Activated CD4-positive, alpha-beta T cell treated with anti-CD3 and anti-CD28 coated beads, Interleukin-2, amount 10 ng/mL, durations not matched to agents 7 days and 5 days (primary cell): ENCODE measurements at regions not wholly inside any gene's neighbourhood (a gene's known extent, or its start where the extent isn't known, plus 50 kb on each side); places are given as distances from the start of the nearest gene placed in this dataset.
"Not testable (repeated sequence)": the region's sequence is repeated elsewhere in the genome, so short reads cannot be mapped to it uniquely, and the experiment has no call there.

Experiments used
- CTCF ChIA-PET: fragments of 350-600 bp; sonication (Branson Sonifier 250); formaldehyde crosslinking; loops from one replicate; lab custom pipeline; 2021; ENCODE audit warnings: antibody characterized with exemption; lab: Charles Lee
- POLR2A ChIA-PET: fragments of 350-600 bp; sonication (Branson Sonifier 250); formaldehyde crosslinking; loops from one replicate; lab custom pipeline; 2021; ENCODE audit warnings: antibody characterized with exemption; lab: Charles Lee
- DNase-seq: peaks from one replicate; pipeline ENCODE4 v3.0.0-alpha.2; 2020
- H3K27ac Mint-ChIP-seq: one replicate; pipeline ENCODE4 v1.8.0; 2021; ENCODE audit warnings: mild to moderate bottlenecking, moderate library complexity, mixed read lengths
- H3K27me3 Mint-ChIP-seq: one replicate; pipeline ENCODE4 v1.8.0; 2021; ENCODE audit warnings: mixed read lengths
- H3K36me3 Mint-ChIP-seq: one replicate; pipeline ENCODE4 v1.8.0; 2021; ENCODE audit warnings: low read depth, mixed read lengths
- H3K4me1 Mint-ChIP-seq: one replicate; pipeline ENCODE4 v1.8.0; 2021; ENCODE audit warnings: mixed read lengths
- H3K4me3 Mint-ChIP-seq: one replicate; pipeline ENCODE4 v1.8.0; 2021; ENCODE audit warnings: mild to moderate bottlenecking, moderate library complexity, mixed read lengths
- H3K9me3 Mint-ChIP-seq: one replicate; pipeline ENCODE4 v1.8.0; 2021; ENCODE audit warnings: mixed read lengths

DNA sequence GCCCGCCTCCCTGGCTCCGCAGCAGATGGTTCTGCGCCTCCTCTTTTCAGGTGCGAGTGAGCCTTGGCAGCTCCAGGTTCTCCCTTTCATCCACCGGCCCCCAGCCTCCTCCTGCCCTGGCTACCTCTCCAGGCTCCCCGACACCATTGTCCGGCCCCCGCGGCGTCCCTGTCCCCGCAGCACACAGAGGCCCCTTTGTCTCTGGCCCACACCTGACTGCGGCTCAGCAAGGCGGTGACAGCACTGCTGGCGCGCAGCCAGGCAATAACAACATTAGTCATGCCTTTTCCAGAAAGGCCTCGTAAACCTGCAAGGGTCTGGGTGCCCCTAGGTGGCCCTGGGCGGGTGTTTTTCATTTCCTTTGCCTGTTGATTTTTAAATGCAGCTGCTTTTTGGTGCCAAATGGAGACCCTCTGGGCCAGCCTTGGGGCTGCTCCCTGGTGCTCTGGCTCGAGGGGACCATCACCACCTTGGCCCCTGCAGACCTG lies 73.2 kb upstream of the MEDAG start:
- Mint-ChIP-seq H3K4me3 (no peak overlapping the region), H3K4me1 (peaks cover 15% of the 10 kb centered on the region), H3K36me3 (no peaks in the 10 kb centered on the region), H3K27ac (no peak overlapping the region), H3K27me3 (peaks cover 4% of the 10 kb centered on the region), H3K9me3 (no peaks in the 10 kb centered on the region)
- no peak for DNase-seq
- ChIA-PET POLR2A (no interaction called here), CTCF (no interaction called here)

GRCh38 chr13:30835442-30835841 lies 70.6 kb upstream of the MEDAG start:
- H3K4me1 Mint-ChIP-seq: peaks cover 15% of the 10 kb centered on the region
- POLR2A ChIA-PET: no interaction called here
- no peaks in the 10 kb centered on the region for H3K9me3 Mint-ChIP-seq
- H3K27ac Mint-ChIP-seq: no peak overlapping the region
- CTCF ChIA-PET: interaction anchor here (1.2 kb wide), 1 partner anchor 30 kb away, joined by 3 read pairs; no protein-coding TSS in a partner anchor
- H3K27me3 Mint-ChIP-seq: peaks cover 4% of the 10 kb centered on the region
- no peak for DNase-seq
- no peaks in the 10 kb centered on the region for H3K36me3 Mint-ChIP-seq
- H3K4me3 Mint-ChIP-seq: no peak overlapping the region

DNA sequence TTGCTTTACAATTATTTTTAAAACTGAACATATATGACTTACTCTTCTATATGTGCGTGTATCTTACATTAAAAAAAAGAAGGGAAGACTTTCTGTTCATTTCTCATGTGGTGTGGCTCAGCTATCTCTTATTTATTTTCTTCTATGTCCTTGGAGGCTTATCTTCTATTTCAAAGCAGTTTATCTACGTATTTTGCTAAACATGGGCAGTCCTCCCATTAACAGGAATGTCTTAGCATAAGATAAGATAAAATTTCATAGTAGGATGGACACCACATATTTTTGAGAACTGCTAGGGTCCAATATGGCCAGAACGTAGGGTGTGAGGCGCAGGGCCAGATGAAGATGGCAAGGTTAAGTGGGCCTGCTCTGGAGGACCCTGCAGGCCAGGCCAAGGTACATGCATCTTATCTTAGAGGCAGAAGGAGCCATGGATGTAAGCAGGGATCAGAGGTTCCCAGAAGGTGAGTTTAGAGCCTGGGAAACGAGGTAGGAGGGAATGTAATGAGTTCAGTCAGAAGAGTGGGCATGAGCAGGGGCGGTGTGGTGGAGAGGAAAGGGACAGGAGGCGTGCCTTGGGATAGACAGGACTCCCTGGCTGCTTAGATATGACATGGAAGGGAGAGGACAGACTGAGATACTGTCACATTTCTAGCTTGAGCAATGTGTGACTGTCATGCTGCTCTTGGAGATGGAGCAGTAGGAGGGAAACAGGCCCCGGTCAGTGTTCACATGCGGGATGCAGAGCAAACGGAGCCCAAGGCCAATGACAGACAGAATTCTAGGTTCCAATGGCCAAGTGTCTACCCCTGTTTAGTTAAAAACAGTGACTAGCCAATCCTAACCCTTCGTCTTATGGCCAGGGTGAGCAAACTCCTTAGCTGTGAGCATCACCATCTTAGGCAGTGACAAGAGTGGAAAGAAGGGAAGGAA lies 68.6 kb upstream of the MEDAG start:
- no peak overlapping the region for H3K27ac Mint-ChIP-seq
- H3K36me3 Mint-ChIP-seq: no peaks in the 10 kb centered on the region
- no peak for DNase-seq
- peaks cover 7% of the 10 kb centered on the region for H3K4me1 Mint-ChIP-seq
- H3K27me3 Mint-ChIP-seq: peaks cover 4% of the 10 kb centered on the region
- ChIA-PET POLR2A (no interaction called here), CTCF (no interaction called here)
- no peak overlapping the region for H3K4me3 Mint-ChIP-seq
- H3K9me3 Mint-ChIP-seq: no peaks in the 10 kb centered on the region

DNA sequence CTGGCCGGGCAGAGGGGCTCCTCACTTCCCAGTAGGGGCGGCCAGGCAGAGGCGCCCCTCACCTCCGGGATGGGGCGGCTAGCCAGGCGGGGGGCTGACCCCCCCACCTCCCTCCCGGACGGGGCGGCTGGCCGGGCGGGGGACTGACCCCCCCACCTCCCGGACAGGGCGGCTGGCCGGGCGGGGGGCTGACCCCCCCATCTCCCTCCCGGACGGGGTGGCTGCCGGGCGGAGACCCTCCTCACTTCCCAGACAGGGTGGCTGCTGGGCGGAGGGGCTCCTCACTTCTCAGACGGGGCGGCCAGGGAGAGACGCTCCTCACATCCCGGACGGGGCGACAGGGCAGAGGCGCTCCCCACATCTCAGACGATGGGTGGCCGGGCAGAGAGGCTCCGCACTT lies 66.4 kb upstream of the MEDAG start:
- H3K36me3 Mint-ChIP-seq, POLR2A ChIA-PET, H3K27ac Mint-ChIP-seq, CTCF ChIA-PET, H3K27me3 Mint-ChIP-seq, H3K4me1 Mint-ChIP-seq, H3K4me3 Mint-ChIP-seq, H3K9me3 Mint-ChIP-seq, DNase-seq: not testable (repeated sequence)

GRCh38 chr13:30840515-30840914 lies 65.6 kb upstream of the MEDAG start:
- H3K36me3 Mint-ChIP-seq: no peaks in the 10 kb centered on the region
- CTCF ChIA-PET: no interaction called here
- H3K9me3 Mint-ChIP-seq: no peaks in the 10 kb centered on the region
- H3K27me3 Mint-ChIP-seq: peaks cover 4% of the 10 kb centered on the region
- no peak overlapping the region for H3K4me3 Mint-ChIP-seq
- no peak overlapping the region for H3K27ac Mint-ChIP-seq
- no peaks in the 10 kb centered on the region for H3K4me1 Mint-ChIP-seq
- POLR2A ChIA-PET: no interaction called here
- DNase-seq: no peak

- no peak overlapping the region for H3K27ac Mint-ChIP-seq
- DNase-seq: no peak
- H3K4me1 Mint-ChIP-seq: no peaks in the 10 kb centered on the region
- ChIA-PET POLR2A (no interaction called here), CTCF (no interaction called here)
- H3K9me3 Mint-ChIP-seq: no peaks in the 10 kb centered on the region
- no peaks in the 10 kb centered on the region for H3K36me3 Mint-ChIP-seq
- peaks cover 4% of the 10 kb centered on the region for H3K27me3 Mint-ChIP-seq
- H3K4me3 Mint-ChIP-seq: no peak overlapping the region
Observed at GRCh38 chr13:30841154-30841553, 64.9 kb upstream of the MEDAG start.

DNA sequence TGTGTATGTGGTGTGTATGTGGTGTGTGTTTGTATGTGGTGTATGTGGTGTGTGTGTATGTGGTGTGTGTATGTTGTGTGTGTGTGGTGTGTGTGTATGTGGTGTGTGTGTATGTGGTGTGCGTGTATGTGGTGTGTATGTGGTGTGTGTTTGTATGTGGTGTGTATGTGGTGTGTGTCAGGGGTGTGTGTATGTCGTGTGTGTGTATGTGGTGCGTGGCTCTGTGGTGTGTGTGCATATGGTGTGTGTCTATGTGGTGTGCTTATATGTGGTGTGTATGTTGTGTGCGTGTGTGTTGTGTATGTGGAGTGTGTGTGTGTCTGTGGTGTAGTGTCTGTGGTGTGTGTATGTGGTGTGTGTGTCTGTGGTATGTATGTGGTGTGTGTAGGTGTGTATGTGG lies 62.5 kb upstream of the MEDAG start:
- no peak for DNase-seq
- CTCF ChIA-PET: no interaction called here
- H3K27me3 Mint-ChIP-seq: no peaks in the 10 kb centered on the region

DNA sequence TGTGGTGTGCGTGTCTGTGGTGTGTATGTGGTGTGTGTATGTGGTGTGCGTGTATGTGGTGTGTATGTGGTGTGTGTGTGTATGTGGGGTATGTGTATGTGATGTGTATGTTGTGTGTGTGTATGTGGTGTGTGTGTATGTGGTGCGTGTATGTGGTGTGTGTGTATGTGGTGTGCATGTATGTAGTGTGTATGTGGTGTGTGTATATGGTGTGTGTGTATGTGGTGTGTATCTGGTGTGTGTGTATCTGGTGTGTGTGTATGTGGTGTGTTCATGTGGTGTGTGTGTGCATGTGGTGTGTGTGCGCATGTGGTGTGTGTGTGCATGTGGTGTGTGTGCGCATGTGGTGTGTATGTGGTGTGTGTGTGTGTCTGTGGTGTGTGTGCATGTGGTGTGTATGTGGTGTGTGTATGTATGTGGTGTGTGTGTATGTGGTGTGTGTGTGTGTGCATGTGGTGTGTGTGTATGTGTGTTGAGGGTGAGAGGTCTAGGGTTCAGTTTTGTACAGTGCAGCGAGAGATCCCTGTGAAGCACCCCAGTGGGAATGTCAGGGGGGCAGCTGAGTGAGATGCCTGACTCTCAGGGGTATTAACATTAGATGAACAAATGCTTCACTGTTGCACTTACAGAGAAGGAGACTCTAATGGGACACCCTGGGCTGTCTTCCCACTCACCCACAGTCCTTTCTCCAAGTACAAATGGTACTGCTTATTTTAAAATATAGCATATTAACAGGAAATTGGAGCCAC lies 61.3 kb upstream of the MEDAG start:
- Mint-ChIP-seq H3K27ac (no peak overlapping the region), H3K4me1 (peaks cover 9% of the 10 kb centered on the region), H3K9me3 (no peaks in the 10 kb centered on the region), H3K36me3 (no peaks in the 10 kb centered on the region), H3K27me3 (peaks cover 3% of the 10 kb centered on the region), H3K4me3 (no peak overlapping the region)
- DNase-seq: no peak
- ChIA-PET POLR2A (no interaction called here), CTCF (no interaction called here)

More for the DNA sequence above, 62.5 kb upstream of the MEDAG start:
- no peak overlapping the region for H3K27ac Mint-ChIP-seq
- H3K36me3 Mint-ChIP-seq: no peaks in the 10 kb centered on the region
- POLR2A ChIA-PET: no interaction called here
- no peaks in the 10 kb centered on the region for H3K9me3 Mint-ChIP-seq
- H3K4me3 Mint-ChIP-seq: no peak overlapping the region
- H3K4me1 Mint-ChIP-seq: peaks cover 9% of the 10 kb centered on the region

DNA sequence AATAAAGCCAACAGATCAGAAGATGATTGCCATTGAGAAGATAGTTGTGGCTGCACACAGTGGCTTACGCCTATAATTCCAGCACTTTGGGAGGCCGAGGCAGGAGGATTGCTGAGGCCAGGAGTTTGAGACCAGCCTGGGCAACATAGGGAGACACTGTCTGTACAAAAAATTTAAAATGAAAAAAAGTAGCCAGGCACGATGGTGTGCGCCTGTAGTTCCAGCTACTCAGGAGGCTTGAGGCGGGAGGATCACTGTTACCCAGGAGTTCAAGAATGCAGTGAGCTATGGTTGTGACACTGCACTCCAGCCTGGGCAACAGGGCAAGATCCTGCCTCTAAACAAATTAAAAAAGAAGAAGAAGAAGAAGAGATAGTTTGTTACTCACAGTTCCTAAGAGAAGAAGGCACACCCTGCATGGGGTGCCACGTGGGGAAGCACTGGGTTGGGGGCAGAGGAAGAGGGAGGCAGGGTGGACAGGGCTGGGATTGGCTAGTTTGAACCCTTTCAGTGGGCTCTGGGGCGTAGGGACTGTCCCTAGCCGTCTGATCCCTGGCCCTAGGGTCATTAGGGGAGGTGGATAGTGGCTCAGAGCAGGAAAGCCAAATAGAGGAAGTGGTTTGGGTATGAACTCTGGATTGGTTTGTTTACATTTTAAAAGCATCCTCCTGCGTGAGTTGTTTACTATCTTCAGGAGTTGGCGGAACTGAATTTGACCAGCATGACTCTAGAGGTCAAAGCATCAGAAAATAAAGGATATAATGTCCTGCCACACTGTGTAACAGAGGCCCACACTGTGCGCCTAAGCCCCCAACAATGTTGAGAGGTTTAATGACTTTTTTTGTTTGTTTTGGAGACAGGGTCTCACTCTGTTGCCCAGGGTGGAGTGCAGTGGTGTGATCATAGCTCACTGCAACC lies 60.5 kb upstream of the MEDAG start:
- POLR2A ChIA-PET: no interaction called here
- H3K36me3 Mint-ChIP-seq: no peaks in the 10 kb centered on the region
- peaks cover 3% of the 10 kb centered on the region for H3K27me3 Mint-ChIP-seq
- DNase-seq: no peak
- CTCF ChIA-PET: no interaction called here
- peaks cover 3% of the 10 kb centered on the region for H3K9me3 Mint-ChIP-seq
- H3K27ac Mint-ChIP-seq: no peak overlapping the region
- peaks cover 9% of the 10 kb centered on the region for H3K4me1 Mint-ChIP-seq
- H3K4me3 Mint-ChIP-seq: no peak overlapping the region

DNA sequence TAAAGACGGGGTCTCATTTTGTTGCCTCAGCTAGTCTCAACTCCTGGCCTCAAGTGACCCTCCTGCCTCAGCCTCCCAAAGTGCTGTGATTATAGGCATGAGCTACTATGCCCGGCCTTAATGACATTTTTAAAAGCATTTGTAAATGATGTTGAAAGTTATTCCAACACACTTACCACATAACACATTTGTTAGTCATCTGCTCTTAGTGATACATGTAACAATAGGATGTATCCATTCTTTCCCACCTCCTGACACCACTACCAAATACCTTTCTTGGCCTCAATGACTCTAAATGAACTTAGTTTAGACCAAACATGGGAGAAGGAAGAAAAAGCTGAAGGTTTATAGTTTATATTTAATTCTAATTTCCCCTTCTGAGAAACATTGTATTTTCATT lies 59.8 kb upstream of the MEDAG start:
- Mint-ChIP-seq H3K27me3 (peaks cover 5% of the 10 kb centered on the region), H3K4me3 (no peak overlapping the region), H3K9me3 (peaks cover 3% of the 10 kb centered on the region), H3K36me3 (no peaks in the 10 kb centered on the region), H3K4me1 (peaks cover 9% of the 10 kb centered on the region), H3K27ac (no peak overlapping the region)
- ChIA-PET CTCF (no interaction called here), POLR2A (no interaction called here)
- no peak for DNase-seq

DNA sequence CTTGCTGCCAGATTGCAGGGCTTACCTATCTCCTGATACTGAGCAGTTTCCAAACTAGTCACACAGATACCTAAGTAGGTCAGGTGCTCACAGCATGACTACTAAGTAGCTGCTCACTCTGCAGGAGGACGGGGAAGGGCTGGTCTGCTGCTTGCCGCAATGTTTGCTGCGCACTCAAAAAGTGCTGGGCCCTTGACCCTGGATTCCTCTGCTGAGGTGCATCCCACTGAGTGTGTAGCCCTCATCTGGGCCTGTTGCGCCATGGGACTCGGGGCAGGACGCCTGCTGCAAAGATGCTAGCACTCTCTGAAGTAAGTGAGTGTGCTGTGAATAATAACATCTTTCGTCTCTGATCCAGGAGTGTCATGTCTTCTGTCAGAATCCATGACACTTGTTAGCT lies 59.2 kb upstream of the MEDAG start:
- no peak for DNase-seq
- CTCF ChIA-PET: interaction anchor here (0.6 to 1.3 kb wide), 4 partner anchors 19 to 371 kb away, joined by 3 to 6 read pairs (median 6); no protein-coding TSS in a partner anchor
- H3K4me1 Mint-ChIP-seq: peaks cover 9% of the 10 kb centered on the region
- peaks cover 3% of the 10 kb centered on the region for H3K9me3 Mint-ChIP-seq
- POLR2A ChIA-PET: no interaction called here
- H3K36me3 Mint-ChIP-seq: no peaks in the 10 kb centered on the region
- no peak overlapping the region for H3K27ac Mint-ChIP-seq
- no peak overlapping the region for H3K4me3 Mint-ChIP-seq
- peaks cover 10% of the 10 kb centered on the region for H3K27me3 Mint-ChIP-seq

GRCh38 chr13:30847650-30848307 lies 58.3 kb upstream of the MEDAG start:
- Mint-ChIP-seq H3K27me3 (peaks cover 10% of the 10 kb centered on the region), H3K4me1 (peaks cover 9% of the 10 kb centered on the region), H3K9me3 (peaks cover 3% of the 10 kb centered on the region), H3K4me3 (no peak overlapping the region), H3K36me3 (no peaks in the 10 kb centered on the region), H3K27ac (no peak overlapping the region)
- CTCF ChIA-PET: interaction anchor here (1.1 to 2.1 kb wide), 3 partner anchors 14 to 197 kb away, joined by 3 to 6 read pairs (median 4); no protein-coding TSS in a partner anchor
- DNase-seq: no peak
- POLR2A ChIA-PET: no interaction called here
